Parathyroid adenoma (tissue), 2 donors: ENCODE measurements at regions not wholly inside any gene's neighbourhood (a gene's known extent, or its start where the extent isn't known, plus 50 kb on each side); places are given as distances from the start of the nearest gene placed in this dataset.
A peak's percentile ranks its signal among the peaks of the same experiment; 100 is the strongest.

Source experiments
- H2AFZ ChIP-seq: fragments of 300-600 bp; sonication (generic); one replicate; pipeline ENCODE4 v1.7.0; 2017; ENCODE audit warnings: antibody characterized with exemption, mild to moderate bottlenecking
- H3K27ac ChIP-seq: fragments of 300-600 bp; sonication (generic); one replicate; pipeline ENCODE4 v1.7.0; 2017
- H3K27me3 ChIP-seq: fragments of 300-600 bp; sonication (generic); one replicate; pipeline ENCODE4 v1.7.0; 2017; ENCODE audit warnings: low read length; ENCODE audit not compliant: control insufficient read depth, insufficient read depth
- H3K36me3 ChIP-seq: fragments of 300-600 bp; sonication (generic); one replicate; pipeline ENCODE4 v1.7.0; 2017; ENCODE audit warnings: low read length; ENCODE audit not compliant: control insufficient read depth, insufficient read depth
- H3K4me1 ChIP-seq: fragments of 300-600 bp; sonication (generic); one replicate; pipeline ENCODE4 v1.7.0; 2017; ENCODE audit warnings: control low read depth
- H3K4me2 ChIP-seq: fragments of 300-600 bp; sonication (generic); one replicate; pipeline ENCODE4 v1.7.0; 2017; ENCODE audit warnings: low read length
- H3K4me3 ChIP-seq: fragments of 300-600 bp; sonication (generic); one replicate; pipeline ENCODE4 v1.7.0; 2017; ENCODE audit warnings: low read depth, low read length
- H3K79me2 ChIP-seq: fragments of 300-600 bp; sonication (generic); one replicate; pipeline ENCODE4 v1.7.0; 2017; ENCODE audit warnings: control low read depth
- H3K9ac ChIP-seq: fragments of 300-600 bp; sonication (generic); one replicate; pipeline ENCODE4 v1.7.0; 2017; ENCODE audit warnings: mild to moderate bottlenecking
- H3K9me3 ChIP-seq: fragments of 300-600 bp; sonication (generic); one replicate; pipeline ENCODE4 v1.7.0; 2017; ENCODE audit warnings: low read length; ENCODE audit not compliant: control insufficient read depth
- TF ChIP-seq, protein P1 (sequence below): fragments of 300-600 bp; sonication (generic); IDR thresholded peaks from one replicate; pipeline ENCODE4 v1.7.0; 2017; ENCODE audit warnings: antibody characterized with exemption, mild to moderate bottlenecking
- donor health status: primary hyperparathyroidism.

GRCh38 chr3:87175732-87176131, 51.4 kb upstream of the CHMP2B start:
- Histone ChIP-seq H3K27me3 (no peaks in the 10 kb centered on the region), H3K27ac (no peak overlapping the region), H3K4me2 (no peak overlapping the region), H3K36me3 (no peaks in the 10 kb centered on the region), H3K9me3 (no peaks in the 10 kb centered on the region), H3K79me2 (no peaks in the 10 kb centered on the region), H3K4me1 (no peaks in the 10 kb centered on the region), H3K9ac (no peak overlapping the region), H3K4me3 (no peak overlapping the region), H2AFZ (no peak overlapping the region)
- TF ChIP-seq, protein P1, sequence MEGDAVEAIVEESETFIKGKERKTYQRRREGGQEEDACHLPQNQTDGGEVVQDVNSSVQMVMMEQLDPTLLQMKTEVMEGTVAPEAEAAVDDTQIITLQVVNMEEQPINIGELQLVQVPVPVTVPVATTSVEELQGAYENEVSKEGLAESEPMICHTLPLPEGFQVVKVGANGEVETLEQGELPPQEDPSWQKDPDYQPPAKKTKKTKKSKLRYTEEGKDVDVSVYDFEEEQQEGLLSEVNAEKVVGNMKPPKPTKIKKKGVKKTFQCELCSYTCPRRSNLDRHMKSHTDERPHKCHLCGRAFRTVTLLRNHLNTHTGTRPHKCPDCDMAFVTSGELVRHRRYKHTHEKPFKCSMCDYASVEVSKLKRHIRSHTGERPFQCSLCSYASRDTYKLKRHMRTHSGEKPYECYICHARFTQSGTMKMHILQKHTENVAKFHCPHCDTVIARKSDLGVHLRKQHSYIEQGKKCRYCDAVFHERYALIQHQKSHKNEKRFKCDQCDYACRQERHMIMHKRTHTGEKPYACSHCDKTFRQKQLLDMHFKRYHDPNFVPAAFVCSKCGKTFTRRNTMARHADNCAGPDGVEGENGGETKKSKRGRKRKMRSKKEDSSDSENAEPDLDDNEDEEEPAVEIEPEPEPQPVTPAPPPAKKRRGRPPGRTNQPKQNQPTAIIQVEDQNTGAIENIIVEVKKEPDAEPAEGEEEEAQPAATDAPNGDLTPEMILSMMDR, result no peak

DNA sequence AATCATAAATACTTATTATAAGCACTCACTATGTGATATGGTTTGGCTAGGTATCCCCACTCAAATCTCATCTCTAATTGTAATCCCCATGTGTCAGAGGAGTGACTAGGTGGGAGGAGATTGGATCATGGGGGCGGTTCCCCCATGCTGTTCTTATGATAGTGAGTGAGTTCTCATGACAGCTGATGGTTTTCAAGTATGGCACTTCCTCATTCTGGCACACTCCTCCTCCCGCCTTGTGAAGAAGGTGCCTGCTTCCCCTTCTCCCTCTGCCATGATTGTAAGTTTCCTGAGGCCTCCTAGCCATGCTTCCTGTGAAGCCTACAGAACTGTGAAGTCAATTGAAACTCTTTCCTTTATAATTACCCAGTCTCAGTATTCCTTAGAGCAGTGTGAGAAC, 53.3 kb upstream of the CHMP2B start:
- TF ChIP-seq, protein P1, result no peak
- Histone ChIP-seq H3K4me2 (no peak overlapping the region), H3K79me2 (no peaks in the 10 kb centered on the region), H3K9ac (no peak overlapping the region), H3K4me3 (no peak overlapping the region), H2AFZ (no peak overlapping the region), H3K9me3 (no peaks in the 10 kb centered on the region), H3K27ac (no peak overlapping the region), H3K4me1 (no peaks in the 10 kb centered on the region), H3K27me3 (no peaks in the 10 kb centered on the region), H3K36me3 (no peaks in the 10 kb centered on the region)

DNA sequence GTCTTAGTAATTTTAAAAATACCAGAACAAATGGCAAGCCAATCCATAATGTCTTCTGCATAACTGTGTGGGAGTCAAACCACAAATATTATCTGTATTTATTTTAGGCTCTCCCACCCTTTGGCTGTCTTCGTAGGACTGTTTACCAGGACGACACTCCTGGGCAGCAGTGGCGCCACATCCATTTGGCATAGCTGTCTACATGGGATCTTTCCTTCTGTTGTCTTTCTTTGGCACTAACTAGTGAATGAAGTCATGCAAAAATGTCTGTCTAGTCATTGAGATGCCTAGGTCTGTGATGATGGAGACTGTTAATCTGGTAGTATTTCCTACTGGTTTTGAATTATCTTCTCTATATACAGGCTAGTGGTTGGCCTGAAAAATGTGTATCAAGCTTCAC, 54.0 kb upstream of the CHMP2B start:
- no peaks in the 10 kb centered on the region for H3K79me2 ChIP-seq
- H3K4me1 ChIP-seq, result no peaks in the 10 kb centered on the region
- H3K36me3 ChIP-seq, result no peaks in the 10 kb centered on the region
- H3K4me2 ChIP-seq, result no peak overlapping the region
- no peak overlapping the region for H2AFZ ChIP-seq
- H3K27ac ChIP-seq, result no peak overlapping the region
- TF ChIP-seq, protein P1, result no peak
- H3K9me3 ChIP-seq, result no peaks in the 10 kb centered on the region
- H3K4me3 ChIP-seq, result no peak overlapping the region
- no peaks in the 10 kb centered on the region for H3K27me3 ChIP-seq
- H3K9ac ChIP-seq, result no peak overlapping the region

DNA sequence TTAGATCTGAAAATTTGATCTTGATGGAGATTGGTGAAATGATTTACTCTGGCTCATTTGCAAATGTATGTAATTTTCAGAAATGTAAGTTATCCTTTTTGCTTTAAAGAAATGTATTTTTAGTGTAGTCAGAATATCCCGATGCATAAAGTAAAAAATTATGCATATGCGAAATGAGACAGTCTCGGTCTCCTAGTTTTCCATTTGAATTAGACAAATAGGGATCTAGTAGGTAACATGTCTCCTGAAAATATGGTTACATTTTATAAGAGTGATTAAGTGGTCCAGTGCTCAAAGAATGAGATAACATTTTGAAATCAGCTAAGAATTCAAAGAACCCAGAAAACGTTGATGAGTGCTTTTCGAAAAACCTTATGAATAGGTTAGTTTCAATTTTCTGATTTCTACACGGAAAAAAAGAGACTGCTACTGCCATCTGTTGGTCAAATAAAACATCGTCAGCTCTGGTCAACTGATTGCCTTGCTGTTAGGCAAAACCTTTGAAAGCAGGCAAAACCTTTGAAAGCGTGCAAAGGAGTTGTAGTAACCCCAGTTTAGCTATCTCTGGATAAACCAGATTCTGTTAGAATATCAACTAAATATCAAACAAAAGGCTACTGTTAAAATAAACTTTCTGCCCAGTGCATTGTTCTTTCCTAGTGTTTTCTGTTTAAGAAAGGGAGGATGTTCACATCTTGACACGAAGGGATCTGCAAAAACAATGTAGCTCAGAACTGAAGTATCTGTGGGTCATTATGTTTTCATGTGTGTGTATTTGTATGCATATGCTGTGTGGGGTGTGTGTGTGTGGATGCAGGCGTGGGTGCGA, 59.3 kb upstream of the CHMP2B start:
- TF ChIP-seq, protein P1, result peak; percentile 45
- H3K27ac ChIP-seq, result no peak overlapping the region

DNA sequence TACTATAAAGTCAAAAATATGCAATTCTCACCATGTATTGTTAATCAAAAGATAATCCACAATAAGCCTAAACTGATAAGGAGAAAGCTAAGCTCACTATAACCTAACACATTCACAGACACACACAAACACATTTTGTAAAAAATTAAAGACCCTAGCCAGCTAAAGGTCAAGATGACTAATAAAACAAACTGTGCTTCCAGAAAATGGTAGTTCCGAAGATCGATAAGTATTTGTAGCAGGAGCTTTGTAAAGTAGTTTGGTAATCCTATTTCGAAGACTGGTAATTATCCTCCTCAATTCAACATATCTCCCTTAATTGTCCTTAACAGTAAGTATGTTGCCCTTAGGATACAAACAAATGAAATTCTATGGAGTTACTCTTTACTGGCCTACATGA, 62.9 kb upstream of the CHMP2B start:
- no peak overlapping the region for H3K4me3 ChIP-seq

More for the DNA sequence above, 59.3 kb upstream of the CHMP2B start:
- no peaks in the 10 kb centered on the region for H3K9me3 ChIP-seq
- H2AFZ ChIP-seq, result peak overlapping the region; percentile 67
- peak overlapping the region; percentile 94 for H3K4me2 ChIP-seq
- no peaks in the 10 kb centered on the region for H3K36me3 ChIP-seq
- peak overlapping the region; percentile 66 for H3K4me3 ChIP-seq
- H3K79me2 ChIP-seq, result no peaks in the 10 kb centered on the region
- no peaks in the 10 kb centered on the region for H3K27me3 ChIP-seq
- H3K9ac ChIP-seq, result no peak overlapping the region
- H3K4me1 ChIP-seq, result no peaks in the 10 kb centered on the region

More for the DNA sequence above, 62.9 kb upstream of the CHMP2B start:
- Histone ChIP-seq H3K27me3 (no peaks in the 10 kb centered on the region), H3K4me2 (no peak overlapping the region), H3K36me3 (no peaks in the 10 kb centered on the region), H3K27ac (no peak overlapping the region), H3K79me2 (no peaks in the 10 kb centered on the region), H3K9me3 (no peaks in the 10 kb centered on the region), H3K9ac (no peak overlapping the region), H3K4me1 (no peaks in the 10 kb centered on the region), H2AFZ (no peak overlapping the region)
- TF ChIP-seq, protein P1, result no peak
